Fibroblast of lung (primary cell): ENCODE measurements at regions not wholly inside any gene's neighbourhood (a gene's known extent, or its start where the extent isn't known, plus 50 kb on each side); places are given as distances from the start of the nearest gene placed in this dataset.
A peak's percentile ranks its signal among the peaks of the same experiment; 100 is the strongest.

Experiments
- DNase-seq, 2 donors: peaks; one replicate each; pipeline versions ENCODE4 v3.0.0 to v3.0.0-alpha.2; 2010; ENCODE audit warnings: low read depth in 2 of 2
- H2AFZ ChIP-seq: 2 replicates; pipeline ENCODE4 v1.5.1; 2012; ENCODE audit warnings: low read length, control low read depth, inconsistent platforms
- H3K27ac ChIP-seq: 2 replicates; pipeline ENCODE4 v1.5.1; 2011; ENCODE audit warnings: low read length, control low read depth; ENCODE audit not compliant: insufficient read depth
- H3K27me3 ChIP-seq: 2 replicates; pipeline ENCODE4 v1.5.1; 2011; ENCODE audit warnings: mild to moderate bottlenecking, low read length; ENCODE audit not compliant: control insufficient read depth, insufficient read depth
- H3K36me3 ChIP-seq: 2 replicates; pipeline ENCODE4 v1.5.1; 2011; ENCODE audit warnings: low read length; ENCODE audit not compliant: control insufficient read depth, insufficient read depth
- H3K4me1 ChIP-seq: 2 replicates; pipeline ENCODE4 v1.5.1; 2011; ENCODE audit warnings: low read length; ENCODE audit not compliant: control insufficient read depth, insufficient read depth; ENCODE audit errors: extremely low read depth
- H3K4me2 ChIP-seq: 2 replicates; pipeline ENCODE4 v1.5.1; 2011; ENCODE audit warnings: low read length, control low read depth; ENCODE audit not compliant: insufficient read depth; ENCODE audit errors: extremely low read depth
- H3K4me3 ChIP-seq, 4 experiments: fragments of 200-600 bp in 1 of 4; sonication (generic) in 1 of 4; replicated peaks in 1 of 4; 2 replicates each; pipeline ENCODE4 v1.5.1; 2011 to 2016; ENCODE audit warnings: low read length in 4 of 4, low read depth in 3 of 4, mild to moderate bottlenecking in 3 of 4, control low read depth in 2 of 4, inconsistent platforms in 1 of 4, mixed read lengths in 1 of 4; ENCODE audit not compliant: insufficient read depth in 1 of 4; ENCODE audit errors: control extremely low read depth in 1 of 4
- H3K79me2 ChIP-seq: 2 replicates; pipeline ENCODE4 v1.5.1; 2012; ENCODE audit warnings: mild to moderate bottlenecking, low read length, inconsistent platforms; ENCODE audit not compliant: control insufficient read depth, insufficient read depth
- H3K9ac ChIP-seq: 2 replicates; pipeline ENCODE4 v1.5.1; 2011; ENCODE audit warnings: mild to moderate bottlenecking, low read length, control low read depth; ENCODE audit not compliant: insufficient read depth
- H3K9me3 ChIP-seq: 2 replicates; pipeline ENCODE4 v1.5.1; 2012; ENCODE audit warnings: low read depth, low read length; ENCODE audit not compliant: control insufficient read depth, insufficient read depth
- H4K20me1 ChIP-seq: 2 replicates; pipeline ENCODE4 v1.5.1; 2011; ENCODE audit warnings: low read length; ENCODE audit not compliant: control insufficient read depth, insufficient read depth; ENCODE audit errors: extremely low read depth
- CTCF ChIP-seq, 2 donors: IDR thresholded peaks in 1 of 2; conservative IDR thresholded peaks in 1 of 2; 1 replicate in 1 of 2; 2 replicates in 1 of 2; pipeline ENCODE4 v1.5.1; 2011 to 2012; ENCODE audit warnings: low read length in 2 of 2, control low read depth in 1 of 2, inconsistent platforms in 1 of 2, low read depth in 1 of 2, mild to moderate bottlenecking in 1 of 2
- EZH2 ChIP-seq: IDR thresholded peaks from 2 replicates; pipeline ENCODE4 v1.5.1; 2012; ENCODE audit warnings: low read length, control low read depth, mild to moderate bottlenecking; ENCODE audit errors: missing control alignments

- Histone ChIP-seq H3K4me2 (no peak overlapping the region), H3K36me3 (no peaks in the 10 kb centered on the region), H3K9me3 (no peaks in the 10 kb centered on the region), H4K20me1 (no peaks in the 10 kb centered on the region), H3K4me1 (no peaks in the 10 kb centered on the region), H3K27ac (no peak overlapping the region), H3K4me3 (no peak overlapping the region), H3K9ac (no peak overlapping the region), H3K79me2 (no peaks in the 10 kb centered on the region), H2AFZ (no peak overlapping the region), H3K27me3 (peaks cover 3% of the 10 kb centered on the region)
- DNase-seq: peak in 1 of 2 donors; percentile 50
- no peak for TF ChIP-seq CTCF (conservative IDR thresholded peaks at IDR 0.05 in 1 of 2, IDR thresholded peaks at IDR 0.05 in 1 of 2; ENCODE audit: low read depth in 1 of 2, low read length in 2 of 2)
- no peak for TF ChIP-seq EZH2
Measured at GRCh38 chr3:113105966-113106660, 105.2 kb upstream of the BOC start.

- H3K9ac ChIP-seq: no peak overlapping the region
- H3K27me3 ChIP-seq: no peaks in the 10 kb centered on the region
- H3K79me2 ChIP-seq: no peaks in the 10 kb centered on the region
- H4K20me1 ChIP-seq: no peaks in the 10 kb centered on the region
- H3K4me1 ChIP-seq: no peaks in the 10 kb centered on the region
- no peak overlapping the region for H3K27ac ChIP-seq
- H2AFZ ChIP-seq: no peak overlapping the region
- no peak overlapping the region for H3K4me2 ChIP-seq
- no peak overlapping the region for H3K4me3 ChIP-seq
- no peaks in the 10 kb centered on the region for H3K36me3 ChIP-seq
- H3K9me3 ChIP-seq: no peaks in the 10 kb centered on the region
- no peak for TF ChIP-seq CTCF (conservative IDR thresholded peaks at IDR 0.05 in 1 of 2, IDR thresholded peaks at IDR 0.05 in 1 of 2; ENCODE audit: low read depth in 1 of 2, low read length in 2 of 2)
- no peak for DNase-seq
Measured at GRCh38 chr3:113110267-113110666, 101.1 kb upstream of the BOC start.

- TF ChIP-seq EZH2: no peak
- TF ChIP-seq CTCF (conservative IDR thresholded peaks at IDR 0.05 in 1 of 2, IDR thresholded peaks at IDR 0.05 in 1 of 2; ENCODE audit: low read depth in 1 of 2, low read length in 2 of 2): no peak
- no peaks in the 10 kb centered on the region for H3K4me1 ChIP-seq
- no peaks in the 10 kb centered on the region for H4K20me1 ChIP-seq
- no peak overlapping the region for H3K27ac ChIP-seq
- H3K36me3 ChIP-seq: no peaks in the 10 kb centered on the region
- no peaks in the 10 kb centered on the region for H3K79me2 ChIP-seq
- H2AFZ ChIP-seq: no peak overlapping the region
- H3K9ac ChIP-seq: no peak overlapping the region
- DNase-seq: peak in 1 of 2 donors; percentile 45
- H3K27me3 ChIP-seq: no peaks in the 10 kb centered on the region
- H3K4me3 ChIP-seq: no peak overlapping the region
- H3K9me3 ChIP-seq: no peaks in the 10 kb centered on the region
- no peak overlapping the region for H3K4me2 ChIP-seq
Measured at GRCh38 chr3:113111011-113111707, 100.2 kb upstream of the BOC start.
